ENCODE measurements at regions not wholly inside any gene's neighbourhood (a gene's known extent, or its start where the extent isn't known, plus 50 kb on each side); places are given as distances from the start of the nearest gene placed in this dataset.

DNA sequence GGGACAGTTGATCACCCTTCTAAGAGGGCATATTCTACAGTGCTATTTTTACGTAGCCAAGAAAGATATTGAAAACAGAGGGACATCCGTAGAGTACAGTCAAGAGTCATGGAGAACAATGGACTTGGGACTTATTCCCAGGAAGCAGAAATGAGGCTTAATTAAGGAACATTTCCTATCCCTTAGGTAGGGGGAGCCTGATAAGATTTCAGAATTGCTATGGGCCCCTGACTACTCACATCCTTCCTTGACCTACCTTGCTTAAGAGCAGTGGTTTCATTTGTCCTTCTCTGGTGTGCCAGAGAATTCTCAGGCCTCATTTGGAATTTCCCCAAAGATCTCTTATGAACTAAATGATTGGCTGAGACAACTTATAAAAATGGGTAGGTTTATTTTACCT, 189.5 kb upstream of the DTNBP1 start:
- Histone ChIP-seq H3K4me1 (ENCODE audit: control insufficient read depth in 2 of 3, insufficient read depth in 2 of 3, low read depth in 1 of 3, low read length in 3 of 3) (no peaks in the 10 kb centered on the region), H3K27me3 (ENCODE audit: control insufficient read depth, insufficient read depth, low read length) (no peaks in the 10 kb centered on the region), H3K36me3 (ENCODE audit: control insufficient read depth in 2 of 3, insufficient read depth in 3 of 3, low read length in 3 of 3) (no peaks in the 10 kb centered on the region), H3K4me3 (ENCODE audit: low read length in 3 of 3) (no peak overlapping the region), H3K9ac (ENCODE audit: low read length in 3 of 3) (no peak overlapping the region), H3K27ac (ENCODE audit: low read depth in 2 of 2, low read length in 2 of 2) (no peak overlapping the region), H3K9me3 (ENCODE audit: control insufficient read depth in 2 of 3, insufficient read depth in 1 of 3, low read length in 3 of 3) (no peaks in the 10 kb centered on the region)
- TF ChIP-seq, protein P1, sequence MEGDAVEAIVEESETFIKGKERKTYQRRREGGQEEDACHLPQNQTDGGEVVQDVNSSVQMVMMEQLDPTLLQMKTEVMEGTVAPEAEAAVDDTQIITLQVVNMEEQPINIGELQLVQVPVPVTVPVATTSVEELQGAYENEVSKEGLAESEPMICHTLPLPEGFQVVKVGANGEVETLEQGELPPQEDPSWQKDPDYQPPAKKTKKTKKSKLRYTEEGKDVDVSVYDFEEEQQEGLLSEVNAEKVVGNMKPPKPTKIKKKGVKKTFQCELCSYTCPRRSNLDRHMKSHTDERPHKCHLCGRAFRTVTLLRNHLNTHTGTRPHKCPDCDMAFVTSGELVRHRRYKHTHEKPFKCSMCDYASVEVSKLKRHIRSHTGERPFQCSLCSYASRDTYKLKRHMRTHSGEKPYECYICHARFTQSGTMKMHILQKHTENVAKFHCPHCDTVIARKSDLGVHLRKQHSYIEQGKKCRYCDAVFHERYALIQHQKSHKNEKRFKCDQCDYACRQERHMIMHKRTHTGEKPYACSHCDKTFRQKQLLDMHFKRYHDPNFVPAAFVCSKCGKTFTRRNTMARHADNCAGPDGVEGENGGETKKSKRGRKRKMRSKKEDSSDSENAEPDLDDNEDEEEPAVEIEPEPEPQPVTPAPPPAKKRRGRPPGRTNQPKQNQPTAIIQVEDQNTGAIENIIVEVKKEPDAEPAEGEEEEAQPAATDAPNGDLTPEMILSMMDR (IDR thresholded peaks at IDR 0.05; ENCODE audit: borderline replicate concordance, extremely low read depth, insufficient read depth) = no peak
- FAIRE-seq (no peak), DNase-seq (no peak)
- intact Hi-C loops (cut with DNase I) = no loop called here

DNA sequence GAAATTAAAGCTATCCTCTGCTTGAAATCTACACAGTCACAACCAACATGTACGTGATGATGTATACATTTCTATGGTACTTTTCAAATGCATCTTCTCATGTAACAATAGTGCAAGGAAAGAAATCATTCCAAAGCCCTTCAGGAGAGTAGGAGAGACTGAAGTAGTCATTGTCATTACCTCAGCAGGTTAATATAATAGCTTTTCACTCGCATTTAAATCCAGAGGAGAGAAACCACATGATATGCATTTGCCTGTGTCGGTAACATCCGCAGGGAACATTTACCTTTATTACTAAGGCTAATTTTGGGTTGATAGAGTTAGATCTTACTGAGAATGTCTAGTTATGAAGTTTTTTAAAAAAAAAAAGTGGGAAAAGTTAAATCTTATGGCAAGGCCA, 186.6 kb upstream of the DTNBP1 start:
- FAIRE-seq = no peak
- Histone ChIP-seq H3K36me3 (ENCODE audit: control insufficient read depth in 2 of 3, insufficient read depth in 3 of 3, low read length in 3 of 3) (no peaks in the 10 kb centered on the region), H3K27ac (ENCODE audit: low read depth in 2 of 2, low read length in 2 of 2) (no peak overlapping the region), H3K4me3 (ENCODE audit: low read length in 3 of 3) (no peak overlapping the region), H3K9ac (ENCODE audit: low read length in 3 of 3) (no peak overlapping the region), H3K9me3 (ENCODE audit: control insufficient read depth in 2 of 3, insufficient read depth in 1 of 3, low read length in 3 of 3) (no peaks in the 10 kb centered on the region), H3K4me1 (ENCODE audit: control insufficient read depth in 2 of 3, insufficient read depth in 2 of 3, low read depth in 1 of 3, low read length in 3 of 3) (no peaks in the 10 kb centered on the region), H3K27me3 (ENCODE audit: control insufficient read depth, insufficient read depth, low read length) (no peaks in the 10 kb centered on the region)
- TF ChIP-seq, protein P1 (IDR thresholded peaks at IDR 0.05; ENCODE audit: borderline replicate concordance, extremely low read depth, insufficient read depth) = no peak
- DNase-seq = no peak
- intact Hi-C loops (cut with DNase I) = no loop called here

DNA sequence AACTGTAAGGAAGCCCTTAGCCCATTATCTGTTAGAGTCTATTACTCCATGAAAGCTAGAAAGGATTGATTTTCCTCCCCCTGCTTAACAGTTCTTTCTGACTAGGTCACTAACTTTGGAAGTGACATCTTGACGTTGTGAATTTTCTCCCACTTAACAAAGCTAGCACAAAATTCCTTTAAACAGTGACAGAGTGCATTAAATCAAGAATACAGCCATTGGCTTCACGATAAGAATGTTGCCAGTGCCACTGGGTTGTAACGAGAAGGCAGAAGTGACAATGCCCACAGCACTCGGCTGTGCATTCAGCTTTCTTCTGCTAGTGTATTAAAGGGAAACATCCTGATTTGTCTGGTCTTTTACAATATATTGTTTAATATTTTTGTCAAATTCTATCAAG, 182.7 kb upstream of the DTNBP1 start:
- no peaks in the 10 kb centered on the region for H3K36me3 ChIP-seq (ENCODE audit: control insufficient read depth in 2 of 3, insufficient read depth in 3 of 3, low read length in 3 of 3)
- H3K27ac ChIP-seq (ENCODE audit: low read depth in 2 of 2, low read length in 2 of 2) = no peak overlapping the region
- H3K27me3 ChIP-seq (ENCODE audit: control insufficient read depth, insufficient read depth, low read length) = no peaks in the 10 kb centered on the region
- H3K4me1 ChIP-seq (ENCODE audit: control insufficient read depth in 2 of 3, insufficient read depth in 2 of 3, low read depth in 1 of 3, low read length in 3 of 3) = no peaks in the 10 kb centered on the region
- TF ChIP-seq, protein P1 (IDR thresholded peaks at IDR 0.05; ENCODE audit: borderline replicate concordance, extremely low read depth, insufficient read depth) = no peak
- intact Hi-C loops (cut with DNase I) = no loop called here
- no peaks in the 10 kb centered on the region for H3K9me3 ChIP-seq (ENCODE audit: control insufficient read depth in 2 of 3, insufficient read depth in 1 of 3, low read length in 3 of 3)
- no peak for FAIRE-seq
- DNase-seq = peak in 2 of 5 donors; percentile 69 to 73
- no peak overlapping the region for H3K9ac ChIP-seq (ENCODE audit: low read length in 3 of 3)
- no peak overlapping the region for H3K4me3 ChIP-seq (ENCODE audit: low read length in 3 of 3)

DNA sequence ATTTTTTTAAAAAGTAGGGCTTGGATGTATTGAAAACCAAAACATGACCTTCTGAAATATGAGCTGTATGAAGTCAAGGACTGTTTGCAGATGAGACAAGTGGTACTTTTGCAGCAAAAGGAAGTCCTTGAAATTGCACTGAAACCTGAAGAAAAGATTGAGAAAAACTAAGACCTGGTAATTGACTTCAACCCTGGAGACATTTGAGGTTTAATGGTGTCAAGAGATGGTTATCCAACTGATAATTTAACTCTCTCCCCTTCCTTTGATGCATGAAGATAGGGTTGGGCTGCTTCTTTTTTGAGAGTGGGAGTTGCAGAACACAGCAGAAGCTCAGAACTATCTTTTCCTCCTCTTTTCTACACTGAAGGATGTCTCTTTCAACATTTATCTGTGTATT, 180.9 kb upstream of the DTNBP1 start:
- Histone ChIP-seq H3K27me3 (ENCODE audit: control insufficient read depth, insufficient read depth, low read length) (no peaks in the 10 kb centered on the region), H3K9ac (ENCODE audit: low read length in 3 of 3) (no peak overlapping the region), H3K36me3 (ENCODE audit: control insufficient read depth in 2 of 3, insufficient read depth in 3 of 3, low read length in 3 of 3) (no peaks in the 10 kb centered on the region), H3K27ac (ENCODE audit: low read depth in 2 of 2, low read length in 2 of 2) (no peak overlapping the region), H3K4me3 (ENCODE audit: low read length in 3 of 3) (no peak overlapping the region), H3K9me3 (ENCODE audit: control insufficient read depth in 2 of 3, insufficient read depth in 1 of 3, low read length in 3 of 3) (no peaks in the 10 kb centered on the region), H3K4me1 (ENCODE audit: control insufficient read depth in 2 of 3, insufficient read depth in 2 of 3, low read depth in 1 of 3, low read length in 3 of 3) (no peaks in the 10 kb centered on the region)
- FAIRE-seq (no peak), DNase-seq (peak in 1 of 5 donors; percentile 22)
- TF ChIP-seq, protein P1 (IDR thresholded peaks at IDR 0.05; ENCODE audit: borderline replicate concordance, extremely low read depth, insufficient read depth) = no peak
- intact Hi-C loops (cut with DNase I) = no loop called here

Data from kidney (tissue), 13 donors.